ENCODE measurements at regions not wholly inside any gene's neighbourhood (a gene's known extent, or its start where the extent isn't known, plus 50 kb on each side); places are given as distances from the start of the nearest gene placed in this dataset.

- no peak for DNase-seq
Measured at GRCh38 chr5:93048858-93049257, 532.2 kb downstream of the NR2F1-AS1 start.

- no peak for DNase-seq
Measured at GRCh38 chr5:93044859-93045666, 536.0 kb downstream of the NR2F1-AS1 start.

- DNase-seq: no peak
Measured at GRCh38 chr5:93039888-93040287, 541.1 kb downstream of the NR2F1-AS1 start.

- no peak for DNase-seq
Measured at GRCh38 chr5:93034621-93035590, 546.1 kb downstream of the NR2F1-AS1 start.

GRCh38 chr5:93022796-93023447 is 558.1 kb downstream of the NR2F1-AS1 start:
- DNase-seq: no peak

GRCh38 chr5:93022211-93022610 is 558.8 kb downstream of the NR2F1-AS1 start:
- DNase-seq: no peak

GRCh38 chr5:93019896-93020295 is 561.1 kb downstream of the NR2F1-AS1 start:
- no peak for DNase-seq

GRCh38 chr5:93018461-93018860 is 562.6 kb downstream of the NR2F1-AS1 start:
- DNase-seq: no peak

- DNase-seq: no peak
Measured at GRCh38 chr5:93017849-93018248, 563.2 kb downstream of the NR2F1-AS1 start.

GRCh38 chr5:93017376-93017775 is 563.6 kb downstream of the NR2F1-AS1 start:
- DNase-seq: no peak

- no peak for DNase-seq
Measured at GRCh38 chr5:93010616-93011015, 570.4 kb downstream of the NR2F1-AS1 start.

- DNase-seq: no peak
Measured at GRCh38 chr5:93010037-93010436, 571.0 kb downstream of the NR2F1-AS1 start.

- DNase-seq: no peak
Measured at GRCh38 chr5:93008502-93009207, 572.4 kb downstream of the NR2F1-AS1 start.

GRCh38 chr5:93006915-93007314 is 574.1 kb downstream of the NR2F1-AS1 start:
- DNase-seq: no peak

- DNase-seq: no peak
Measured at GRCh38 chr5:92998456-92998855, 582.6 kb downstream of the NR2F1-AS1 start.

GRCh38 chr5:92994392-92994791 is 586.6 kb downstream of the NR2F1-AS1 start:
- DNase-seq: no peak

GRCh38 chr5:92992073-92992472 is 588.9 kb downstream of the NR2F1-AS1 start:
- no peak for DNase-seq

- DNase-seq: peak; percentile 0
Measured at GRCh38 chr5:92991581-92992067, 589.4 kb downstream of the NR2F1-AS1 start.

GRCh38 chr5:92990771-92991170 is 590.2 kb downstream of the NR2F1-AS1 start:
- DNase-seq: no peak

GRCh38 chr5:92981001-92981400 is 600.0 kb downstream of the NR2F1-AS1 start:
- DNase-seq: no peak

GRCh38 chr5:92980491-92980890 is 600.5 kb downstream of the NR2F1-AS1 start:
- DNase-seq: no peak

GRCh38 chr5:92979716-92980115 is 601.3 kb downstream of the NR2F1-AS1 start:
- DNase-seq: no peak

All from activated CD4-positive, alpha-beta T cell treated with anti-CD3 and anti-CD28 coated beads, Interleukin-10, Interleukin-2, amounts not matched to agents 100 ng/mL and 50 ng/mL, durations not matched to agents 16 hours and 8 hours (primary cell).